Caki2 (cell line): ENCODE measurements at regions not wholly inside any gene's neighbourhood (a gene's known extent, or its start where the extent isn't known, plus 50 kb on each side); places are given as distances from the start of the nearest gene placed in this dataset.
"Not testable (repeated sequence)": the region's sequence is repeated elsewhere in the genome, so short reads cannot be mapped to it uniquely, and the experiment has no call there.

ENCODE experiments used
- DNase-seq: peaks from one replicate; pipeline ENCODE4 v3.0.0-alpha.2; 2015; ENCODE audit warnings: low read depth
- in situ Hi-C: cut with HindIII; loops from 2 replicates; pipeline ENCODE4 v1.10.0; 2016; ENCODE audit warnings: low sequenced_read_pairs, low pct_unique_long_range_greater_than_20kb, mixed read lengths

GRCh38 chr20:51127713-51128112 is 104.8 kb upstream of the KCNG1 start:
- in situ Hi-C loops, result no loop called here
- DNase-seq, result no peak

GRCh38 chr20:51126337-51126736 is 103.4 kb upstream of the KCNG1 start:
- in situ Hi-C loops, result no loop called here

GRCh38 chr20:51125780-51126179 is 102.9 kb upstream of the KCNG1 start:
- DNase-seq, result no peak
- in situ Hi-C loops, result no loop called here

More at GRCh38 chr20:51126337-51126736, 103.4 kb upstream of the KCNG1 start:
- no peak for DNase-seq

DNA sequence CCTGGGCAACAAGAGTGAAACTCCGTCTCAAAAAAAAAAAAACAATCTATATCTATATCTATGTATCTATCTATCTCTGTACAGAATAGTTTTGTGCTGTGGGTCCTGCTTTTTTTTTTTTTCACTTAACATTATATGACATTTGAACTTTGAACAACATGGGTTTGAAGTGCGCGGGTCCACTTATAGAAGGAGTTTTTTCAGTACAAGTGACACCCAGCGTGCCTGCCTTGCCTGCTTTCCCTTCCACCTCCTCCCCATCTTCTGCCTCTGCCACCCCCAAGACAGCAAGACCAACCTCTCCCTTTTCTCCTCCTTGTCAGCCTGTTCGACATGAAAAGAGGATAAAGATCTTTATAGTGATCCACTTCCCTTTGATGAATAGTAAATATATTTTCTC is 102.2 kb upstream of the KCNG1 start:
- in situ Hi-C loops, result no loop called here
- no peak for DNase-seq

DNA sequence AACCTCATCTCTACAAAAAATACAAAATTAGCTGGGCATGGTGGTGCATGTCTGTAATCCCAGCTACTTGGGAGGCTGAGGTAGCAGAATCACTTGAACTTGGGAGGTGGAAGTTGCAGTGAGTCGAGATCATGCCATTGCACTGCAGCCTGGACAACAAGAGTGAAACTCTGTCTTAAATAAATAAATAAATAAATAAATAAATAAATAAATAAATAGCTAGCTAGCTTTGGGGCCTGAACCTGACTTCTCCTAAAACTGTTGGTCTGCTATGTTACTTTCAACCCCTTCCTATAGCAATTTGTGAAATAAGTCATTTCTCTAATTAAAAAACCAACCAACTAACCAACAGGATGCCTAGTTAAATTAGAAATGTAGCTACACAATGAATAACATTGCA is 101.0 kb upstream of the KCNG1 start:
- DNase-seq, in situ Hi-C loops: not testable (repeated sequence)

GRCh38 chr20:51122931-51123658 is 100.2 kb upstream of the KCNG1 start:
- no peak for DNase-seq
- in situ Hi-C loops, result no loop called here

- no peak for DNase-seq
- in situ Hi-C loops, result no loop called here
These were observed 99.0 kb upstream of the KCNG1 start for GRCh38 chr20:51121901-51122412.

DNA sequence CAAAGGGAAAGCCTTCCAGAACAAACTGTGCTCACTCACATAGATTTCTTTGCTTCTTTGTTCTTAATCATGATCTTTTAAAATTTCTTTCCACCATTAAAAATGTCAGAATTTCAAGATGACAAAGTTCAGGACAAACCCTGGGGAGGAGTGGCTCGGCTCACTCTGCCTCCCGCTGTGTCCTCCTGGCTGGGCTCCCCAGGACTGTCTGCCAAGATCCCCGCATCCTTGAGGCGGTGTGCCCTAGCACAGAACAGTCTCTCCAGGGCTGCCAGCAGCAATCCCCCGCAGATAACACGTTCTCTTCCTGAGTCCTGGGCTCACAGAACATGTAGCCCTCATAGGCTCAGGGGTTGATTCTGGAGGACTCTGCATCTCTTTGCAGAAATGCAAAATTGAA is 98.4 kb upstream of the KCNG1 start:
- in situ Hi-C loops, result no loop called here
- no peak for DNase-seq

GRCh38 chr20:51120868-51121267 is 98.0 kb upstream of the KCNG1 start:
- in situ Hi-C loops, result no loop called here
- DNase-seq, result no peak

GRCh38 chr20:51120438-51120837 is 97.5 kb upstream of the KCNG1 start:
- in situ Hi-C loops, result no loop called here
- no peak for DNase-seq

DNA sequence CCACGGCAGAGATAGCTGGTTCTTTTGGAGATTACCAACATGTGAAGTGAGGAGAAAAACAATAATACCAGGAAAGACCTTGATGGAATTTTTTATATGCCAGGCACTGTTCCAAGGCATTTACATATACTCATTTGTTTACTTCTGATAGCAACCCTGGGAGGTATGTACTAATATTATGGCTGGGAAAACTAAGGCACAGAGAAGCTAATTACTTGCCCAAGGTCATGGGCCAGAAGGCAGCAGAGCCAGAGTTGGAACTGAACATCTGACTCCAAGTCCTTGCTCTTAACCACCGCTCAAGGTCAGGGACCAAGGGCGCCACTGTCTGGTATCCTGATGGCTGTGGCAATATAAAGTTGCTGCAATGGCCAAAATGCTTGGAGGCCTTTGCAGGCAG is 97.0 kb upstream of the KCNG1 start:
- in situ Hi-C loops, result no loop called here

GRCh38 chr20:51118985-51119527 is 96.1 kb upstream of the KCNG1 start:
- in situ Hi-C loops, result no loop called here
- no peak for DNase-seq

More for the DNA sequence above, 97.0 kb upstream of the KCNG1 start:
- DNase-seq, result no peak

GRCh38 chr20:51118216-51118615 is 95.3 kb upstream of the KCNG1 start:
- in situ Hi-C loops, result no loop called here

GRCh38 chr20:51116765-51117686 is 94.1 kb upstream of the KCNG1 start:
- in situ Hi-C loops, result no loop called here
- DNase-seq, result no peak

More at GRCh38 chr20:51118216-51118615, 95.3 kb upstream of the KCNG1 start:
- DNase-seq, result no peak

DNA sequence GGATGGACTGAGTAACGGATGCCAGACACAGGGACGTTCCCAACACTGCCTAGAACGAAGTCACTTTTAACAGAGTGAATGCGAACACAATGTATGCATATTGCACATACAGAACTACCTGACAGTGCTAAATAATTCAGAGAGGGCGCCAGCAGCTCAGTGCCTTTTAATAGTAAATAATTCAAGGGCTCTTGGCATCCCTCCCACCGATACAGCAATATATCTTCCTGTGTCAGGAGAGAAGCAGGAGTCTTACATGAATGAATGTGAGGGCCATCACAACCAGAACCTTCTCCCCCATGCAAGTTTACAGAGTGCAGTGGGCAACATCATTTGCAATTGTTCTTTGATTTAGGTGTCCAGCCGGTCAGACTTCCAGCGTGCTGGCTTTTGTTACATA is 88.4 kb upstream of the KCNG1 start:
- in situ Hi-C loops, result no loop called here

GRCh38 chr20:51108638-51109363 is 85.9 kb upstream of the KCNG1 start:
- DNase-seq, result no peak
- in situ Hi-C loops, result no loop called here

More for the DNA sequence above, 88.4 kb upstream of the KCNG1 start:
- DNase-seq, result no peak

DNA sequence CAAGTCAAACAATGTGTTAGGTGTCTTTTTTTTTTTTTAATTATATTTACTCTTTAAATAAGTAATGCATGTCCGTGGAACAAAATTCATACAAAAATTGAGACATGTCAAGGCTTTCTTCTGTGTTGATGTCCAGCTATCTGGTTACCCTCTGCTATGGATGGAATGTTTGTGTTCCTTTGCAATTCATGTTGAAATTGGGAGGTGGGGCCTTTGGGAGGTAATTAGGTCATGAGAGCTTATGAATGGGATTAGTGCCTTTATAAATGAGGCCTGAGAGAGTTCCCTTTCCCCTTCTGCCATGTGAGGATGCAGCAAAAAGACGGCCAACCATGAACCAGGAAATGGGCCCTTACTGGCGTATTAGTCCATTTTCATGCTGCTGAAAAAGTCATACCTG is 83.1 kb upstream of the KCNG1 start:
- no peak for DNase-seq
- in situ Hi-C loops, result no loop called here
